HG03175 (cell line): ENCODE measurements at regions not wholly inside any gene's neighbourhood (a gene's known extent, or its start where the extent isn't known, plus 50 kb on each side); places are given as distances from the start of the nearest gene placed in this dataset.
A peak's percentile ranks its signal among the peaks of the same experiment; 100 is the strongest.

Source experiments
- ATAC-seq: cut with Tn5 transposase; IDR thresholded peaks from one replicate; pipeline ENCODE4 v1.9.1; 2021; ENCODE audit warnings: mild to moderate bottlenecking, moderate library complexity; ENCODE audit not compliant: unreplicated experiment

GRCh38 chr4:110289601-110290100 is 91.2 kb upstream of the ELOVL6 start:
- ATAC-seq, result no peak

- peak; percentile 100 for ATAC-seq
These were observed 88.7 kb upstream of the ELOVL6 start for GRCh38 chr4:110287130-110287529.

DNA sequence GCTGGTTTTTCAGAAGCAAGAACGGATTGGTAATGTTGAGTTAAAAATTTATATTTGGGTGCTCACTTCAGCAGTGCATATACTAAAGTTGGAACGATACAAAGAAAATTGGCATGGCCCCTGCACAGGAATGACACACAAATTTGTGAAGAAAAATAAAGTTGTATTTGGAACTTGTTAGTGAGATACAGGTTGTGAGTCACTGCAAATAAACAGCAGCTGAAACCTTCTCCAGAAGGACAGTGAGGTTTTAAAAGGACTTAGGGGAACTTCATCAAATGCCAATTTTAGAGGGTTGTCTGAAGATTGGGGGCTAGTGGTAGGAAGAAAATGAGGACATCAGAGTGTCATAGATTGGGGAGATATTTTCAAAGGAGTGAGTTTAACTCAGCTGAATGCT is 79.7 kb upstream of the ELOVL6 start:
- ATAC-seq, result no peak

DNA sequence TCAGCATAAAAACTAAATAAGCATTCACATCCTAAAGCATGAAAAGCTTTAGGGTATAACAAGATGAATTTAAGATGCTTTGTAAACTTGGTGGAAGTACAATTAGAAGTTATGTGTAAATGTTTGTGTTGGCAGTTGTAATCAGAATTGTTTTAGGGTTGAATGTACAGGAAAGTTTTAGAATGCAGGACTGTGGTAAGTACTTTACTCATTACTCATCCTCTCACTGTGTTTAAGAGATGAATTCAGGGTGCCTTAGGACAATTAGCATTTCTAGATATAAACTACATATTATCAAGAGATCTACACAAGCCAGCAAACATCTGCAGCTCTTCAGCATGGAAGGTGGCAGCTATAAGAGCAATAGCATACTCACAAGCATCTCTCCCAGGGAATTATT is 77.5 kb upstream of the ELOVL6 start:
- no peak for ATAC-seq

DNA sequence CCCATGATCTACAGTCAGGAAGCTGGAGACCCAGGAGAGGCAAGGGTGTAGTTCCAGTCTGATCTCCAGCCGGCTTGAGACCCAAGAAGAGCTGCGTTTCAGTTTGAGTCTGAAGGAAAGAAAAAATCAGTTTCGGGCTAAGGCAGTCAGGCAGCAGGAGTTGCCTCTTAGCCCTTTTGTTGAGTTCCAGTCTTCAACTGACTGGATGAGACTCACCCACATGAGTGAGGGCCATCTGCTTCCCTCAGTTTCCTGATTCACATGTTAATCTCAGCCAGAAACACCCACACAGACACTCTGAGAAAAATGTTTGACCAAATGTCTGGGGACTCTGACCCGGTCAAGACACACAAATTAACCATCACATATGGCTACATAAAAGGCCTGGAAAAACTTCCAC is 73.6 kb upstream of the ELOVL6 start:
- ATAC-seq, result no peak

GRCh38 chr4:110270492-110271197 is 72.2 kb upstream of the ELOVL6 start:
- ATAC-seq, result no peak

GRCh38 chr4:110268790-110269189 is 70.4 kb upstream of the ELOVL6 start:
- no peak for ATAC-seq

DNA sequence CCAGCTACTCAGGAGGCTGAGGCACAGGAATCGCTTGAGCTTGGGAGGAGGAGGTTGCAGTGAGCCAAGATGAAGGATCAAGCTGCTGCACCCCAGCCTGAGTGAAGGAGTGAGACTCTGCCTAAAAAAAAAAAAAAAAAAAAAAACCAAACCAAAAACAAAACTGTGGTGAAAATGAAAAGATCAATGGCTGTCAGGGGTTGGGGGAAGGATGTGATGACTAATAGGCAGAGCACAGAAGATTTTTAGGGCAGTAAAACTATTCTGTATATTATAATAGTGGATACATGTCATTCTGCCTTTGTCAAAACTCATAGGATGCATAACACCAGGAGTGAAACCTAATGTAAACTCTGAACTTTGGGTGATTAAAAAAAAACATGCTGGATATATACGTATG is 69.9 kb upstream of the ELOVL6 start:
- peak; percentile 66 for ATAC-seq

DNA sequence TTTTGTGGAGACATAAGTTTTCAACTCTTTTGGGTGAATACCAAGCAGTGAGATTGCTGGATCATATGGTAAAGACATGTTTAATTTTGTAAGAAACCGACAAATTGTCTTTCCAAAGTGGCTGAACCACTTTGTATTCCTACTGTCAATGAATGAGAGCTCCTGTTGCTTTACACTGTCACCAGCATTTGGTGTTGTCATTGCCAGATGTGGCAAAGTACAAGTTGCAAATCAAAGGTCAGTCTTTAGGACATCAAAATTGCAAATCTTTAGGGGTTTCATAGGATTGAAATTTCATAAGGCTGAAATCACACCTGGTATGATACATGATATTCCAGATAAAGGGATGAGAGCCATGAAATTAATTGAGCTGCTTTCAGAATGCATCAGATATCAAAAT is 67.7 kb upstream of the ELOVL6 start:
- no peak for ATAC-seq

- no peak for ATAC-seq
These were observed 66.6 kb upstream of the ELOVL6 start for GRCh38 chr4:110265001-110265400.

DNA sequence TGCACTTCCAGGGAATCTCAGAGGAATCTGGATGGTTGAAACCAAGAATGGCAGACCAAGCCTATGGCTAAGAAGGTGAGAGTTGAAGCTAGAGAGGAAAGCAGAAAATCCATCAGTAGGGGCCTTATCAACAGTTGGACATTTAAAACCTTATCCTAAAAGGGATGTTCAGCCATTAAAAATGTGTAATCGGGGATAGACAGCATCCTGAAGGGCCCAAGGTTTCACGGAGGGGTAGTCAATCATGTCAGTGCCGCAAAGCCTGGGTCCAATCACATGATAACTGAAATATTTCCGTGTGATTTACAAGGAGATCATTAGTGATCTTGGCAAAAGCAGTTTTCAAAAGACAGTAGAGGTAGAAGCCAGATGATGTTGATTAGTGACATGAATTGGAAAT is 61.9 kb upstream of the ELOVL6 start:
- ATAC-seq, result no peak

DNA sequence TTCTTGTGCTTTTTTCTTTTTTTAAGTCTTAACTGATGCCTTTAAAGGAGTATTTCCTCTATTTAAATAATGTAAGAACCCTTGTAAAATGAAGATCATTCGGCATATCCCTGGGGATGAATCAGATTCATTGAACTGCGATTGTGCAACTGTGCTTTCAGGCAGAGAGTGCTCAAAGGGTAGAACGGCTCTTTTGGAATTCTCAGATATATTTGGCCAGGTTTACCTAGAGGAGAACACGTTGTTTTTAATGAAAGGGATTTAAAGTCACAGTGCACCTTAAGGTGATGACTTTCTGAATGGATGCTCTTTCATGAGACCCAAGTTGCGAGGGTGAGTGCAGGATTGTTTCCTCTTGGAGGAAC is 51.6 kb upstream of the ELOVL6 start:
- ATAC-seq, result no peak

GRCh38 chr4:110248831-110249253 is 50.4 kb upstream of the ELOVL6 start:
- ATAC-seq, result no peak
